ENCODE measurements at regions not wholly inside any gene's neighbourhood (a gene's known extent, or its start where the extent isn't known, plus 50 kb on each side); places are given as distances from the start of the nearest gene placed in this dataset.

DNA sequence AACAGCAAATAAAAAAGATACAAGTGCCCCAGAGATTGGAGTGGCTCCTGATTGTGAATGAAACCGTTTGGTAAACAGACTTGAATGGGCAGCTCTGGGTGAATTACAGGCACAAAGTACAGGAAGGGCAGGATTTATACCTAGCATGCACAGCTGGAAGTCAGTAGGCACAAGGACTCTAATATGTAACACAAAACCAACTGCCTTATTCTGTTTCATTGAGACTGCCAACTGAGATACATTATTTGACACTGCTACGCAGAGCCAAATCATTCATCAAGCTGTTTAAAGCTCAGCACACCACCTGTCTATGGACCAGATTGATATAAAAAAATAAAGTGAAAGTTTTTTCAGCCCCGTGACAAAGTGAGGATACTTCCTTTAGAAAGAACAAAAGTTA is 541.2 kb downstream of the NUP35 start:
- no peak overlapping the region for H3K4me3 ChIP-seq (ENCODE audit: low read depth, low read length)

DNA sequence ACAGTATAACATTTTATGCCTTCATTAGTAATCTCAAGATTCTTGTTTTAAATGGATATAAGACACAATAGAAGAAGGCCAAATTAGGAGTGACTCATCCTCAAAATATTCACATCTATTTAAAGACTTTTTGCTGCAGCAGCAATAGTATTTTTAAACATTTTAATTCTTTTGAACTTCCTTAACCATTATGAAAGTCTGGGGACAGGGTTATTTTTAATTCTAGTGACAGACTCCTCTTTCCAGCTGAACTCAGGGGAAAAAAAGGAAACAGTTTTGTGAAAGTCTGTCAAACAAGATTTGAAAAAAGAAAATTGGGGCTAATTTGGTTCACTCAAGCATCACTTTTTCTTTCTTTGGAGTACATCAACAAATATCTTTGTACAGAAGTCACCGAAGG is 541.8 kb downstream of the NUP35 start:
- no peak overlapping the region for H3K4me3 ChIP-seq (ENCODE audit: low read depth, low read length)
- DNase-seq (ENCODE audit: low read depth), result no peak
- TF ChIP-seq, protein P1, sequence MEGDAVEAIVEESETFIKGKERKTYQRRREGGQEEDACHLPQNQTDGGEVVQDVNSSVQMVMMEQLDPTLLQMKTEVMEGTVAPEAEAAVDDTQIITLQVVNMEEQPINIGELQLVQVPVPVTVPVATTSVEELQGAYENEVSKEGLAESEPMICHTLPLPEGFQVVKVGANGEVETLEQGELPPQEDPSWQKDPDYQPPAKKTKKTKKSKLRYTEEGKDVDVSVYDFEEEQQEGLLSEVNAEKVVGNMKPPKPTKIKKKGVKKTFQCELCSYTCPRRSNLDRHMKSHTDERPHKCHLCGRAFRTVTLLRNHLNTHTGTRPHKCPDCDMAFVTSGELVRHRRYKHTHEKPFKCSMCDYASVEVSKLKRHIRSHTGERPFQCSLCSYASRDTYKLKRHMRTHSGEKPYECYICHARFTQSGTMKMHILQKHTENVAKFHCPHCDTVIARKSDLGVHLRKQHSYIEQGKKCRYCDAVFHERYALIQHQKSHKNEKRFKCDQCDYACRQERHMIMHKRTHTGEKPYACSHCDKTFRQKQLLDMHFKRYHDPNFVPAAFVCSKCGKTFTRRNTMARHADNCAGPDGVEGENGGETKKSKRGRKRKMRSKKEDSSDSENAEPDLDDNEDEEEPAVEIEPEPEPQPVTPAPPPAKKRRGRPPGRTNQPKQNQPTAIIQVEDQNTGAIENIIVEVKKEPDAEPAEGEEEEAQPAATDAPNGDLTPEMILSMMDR (conservative IDR thresholded peaks at IDR 0.05; ENCODE audit: low read depth, low read length), result no peak

More for the DNA sequence above, 541.2 kb downstream of the NUP35 start:
- no peak for DNase-seq (ENCODE audit: low read depth)
- TF ChIP-seq, protein P1 (conservative IDR thresholded peaks at IDR 0.05; ENCODE audit: low read depth, low read length), result no peak

DNA sequence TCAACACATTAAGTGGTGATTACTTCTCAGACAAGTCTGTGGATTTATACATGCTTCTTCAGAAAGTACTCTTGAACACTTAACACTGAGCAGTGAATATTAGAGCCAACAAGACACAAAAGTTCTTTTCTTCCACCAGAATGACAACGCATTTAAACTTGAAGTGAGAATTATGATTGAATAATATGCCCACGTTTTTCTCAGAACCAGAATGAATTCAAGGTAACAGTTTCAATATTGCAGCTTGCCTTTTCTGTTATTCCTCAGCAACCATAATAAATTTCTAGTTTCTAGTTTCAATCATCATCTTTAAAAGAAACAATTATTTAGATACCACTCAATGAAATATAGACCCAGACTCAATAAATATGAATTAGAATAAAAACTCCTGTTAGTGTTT is 547.0 kb downstream of the NUP35 start:
- DNase-seq (ENCODE audit: low read depth), result no peak
- no peak overlapping the region for H3K4me3 ChIP-seq (ENCODE audit: low read depth, low read length)
- TF ChIP-seq, protein P1 (conservative IDR thresholded peaks at IDR 0.05; ENCODE audit: low read depth, low read length), result no peak

DNA sequence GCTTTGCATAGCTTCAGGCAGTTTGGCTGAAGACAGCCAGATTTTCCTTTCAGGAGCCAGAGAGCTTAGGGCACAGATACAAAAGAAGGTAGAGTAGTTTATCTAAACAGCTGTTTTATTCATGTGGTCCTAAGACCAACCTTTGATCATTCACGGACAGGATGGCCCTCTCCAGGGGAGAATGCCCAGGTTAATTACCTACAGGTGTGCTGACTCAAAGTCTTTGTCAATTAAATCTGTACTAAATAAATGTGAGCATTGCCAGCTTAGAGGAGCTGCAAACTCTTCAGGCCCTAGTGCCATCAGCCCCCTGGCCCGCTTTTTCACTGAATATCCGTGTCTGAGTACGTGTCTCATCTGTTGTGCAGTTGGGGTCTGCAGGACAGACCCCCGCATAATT is 554.7 kb downstream of the NUP35 start:
- TF ChIP-seq, protein P1 (conservative IDR thresholded peaks at IDR 0.05; ENCODE audit: low read depth, low read length), result no peak
- no peak overlapping the region for H3K4me3 ChIP-seq (ENCODE audit: low read depth, low read length)
- DNase-seq (ENCODE audit: low read depth), result no peak

DNA sequence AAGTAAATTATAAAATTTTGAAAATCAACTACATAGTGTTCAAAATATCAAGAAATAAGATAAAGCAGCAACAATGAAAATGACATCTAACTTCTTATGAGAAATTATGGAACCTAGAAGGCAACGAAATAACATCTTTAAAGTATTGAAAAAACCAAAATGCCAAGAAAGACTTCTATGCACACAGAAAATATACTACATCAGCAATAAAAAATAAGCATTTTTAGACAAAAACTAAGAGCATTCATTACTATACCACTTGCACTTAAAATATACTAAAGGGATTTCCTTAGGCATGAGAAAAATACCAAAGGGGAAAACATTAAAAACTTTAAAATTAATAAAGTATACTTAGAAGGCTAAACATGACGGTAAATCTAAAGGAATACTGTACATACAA is 556.3 kb downstream of the NUP35 start:
- TF ChIP-seq, protein P1 (conservative IDR thresholded peaks at IDR 0.05; ENCODE audit: low read depth, low read length), result no peak
- H3K4me3 ChIP-seq (ENCODE audit: low read depth, low read length), result no peak overlapping the region
- no peak for DNase-seq (ENCODE audit: low read depth)

DNA sequence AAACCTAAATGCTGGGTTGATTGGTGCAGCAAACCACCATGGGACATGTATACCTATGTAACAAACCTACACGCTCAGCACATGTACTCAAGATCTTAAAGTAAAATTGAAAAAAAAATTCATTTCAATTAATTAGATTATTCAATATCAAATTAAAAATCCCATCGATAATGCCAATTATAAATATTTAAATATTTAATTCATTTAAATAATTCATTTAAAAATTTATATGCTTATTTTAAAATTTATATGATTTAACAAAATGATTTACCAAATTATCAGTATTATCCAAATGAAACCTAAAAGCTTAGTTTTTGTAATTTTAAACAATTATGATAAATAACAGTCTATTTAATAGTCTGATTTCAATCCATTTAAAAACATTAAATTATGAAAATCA is 560.4 kb downstream of the NUP35 start:
- no peak overlapping the region for H3K4me3 ChIP-seq (ENCODE audit: low read depth, low read length)
- no peak for DNase-seq (ENCODE audit: low read depth)
- TF ChIP-seq, protein P1 (conservative IDR thresholded peaks at IDR 0.05; ENCODE audit: low read depth, low read length), result no peak

GRCh38 chr2:183696028-183696427 is 571.8 kb downstream of the NUP35 start:
- DNase-seq (ENCODE audit: low read depth), result no peak

More at GRCh38 chr2:183696028-183696427, 571.8 kb downstream of the NUP35 start:
- H3K4me3 ChIP-seq (ENCODE audit: low read depth, low read length), result no peak overlapping the region
- TF ChIP-seq, protein P1 (conservative IDR thresholded peaks at IDR 0.05; ENCODE audit: low read depth, low read length), result no peak

Data from epithelial cell of proximal tubule (primary cell).